HCT116 (cell line): ENCODE measurements at regions not wholly inside any gene's neighbourhood (a gene's known extent, or its start where the extent isn't known, plus 50 kb on each side); places are given as distances from the start of the nearest gene placed in this dataset.

Experiments
- ATAC-seq: fragments of 200-7000 bp; cut with Tn5 transposase; 2 replicates; pipeline ENCODE4 v1.9.1; 2020; ENCODE audit warnings: mild to moderate bottlenecking, moderate library complexity
- BruUV-seq: library from RNA; stranded (reverse); fragments of 400-500 nt; replicated peaks from 2 replicates; lab custom pipeline; 2021; lab: Mats Ljungman, UMichigan
- CTCF ChIA-PET: fragments of 300-600 bp; sonication (Branson Sonifier 250); formaldehyde crosslinking; loops from one replicate; lab custom pipeline; 2021; ENCODE audit warnings: antibody characterized with exemption; lab: Charles Lee
- POLR2A ChIA-PET: fragments of 300-600, 350-600 bp; sonication (Branson Sonifier 250); formaldehyde crosslinking; loops from one replicate; lab custom pipeline; 2021; ENCODE audit warnings: antibody characterized with exemption; lab: Charles Lee
- RAD21 ChIA-PET, 2 experiments: fragments of 300-600 bp; sonication (Branson Sonifier 250); formaldehyde crosslinking; loops; one replicate each; lab custom pipeline; 2023; ENCODE audit warnings: low total read pairs in 2 of 2; ENCODE audit not compliant: uncharacterized antibody in 2 of 2, unreplicated experiment in 2 of 2, low non-redundant PET in 1 of 2; lab: Charles Lee
- DNase-seq: peaks from one replicate; pipeline ENCODE4 v3.0.0-alpha.2; 2010; ENCODE audit warnings: low read depth, low spot score
- H2AFZ ChIP-seq: fragments of 200-600 bp; shearing (Covaris generic), sonication (generic); 2 replicates; pipeline ENCODE4 v1.6.1; 2017; ENCODE audit warnings: low read depth, mixed run types, mixed read lengths, antibody characterized with exemption, low read length; ENCODE audit not compliant: poor library complexity, severe bottlenecking
- H3K27ac ChIP-seq: 2 replicates; pipeline ENCODE4 v1.5.1; 2012; ENCODE audit warnings: low read depth, low read length
- H3K27me3 ChIP-seq: fragments of 200-600 bp; sonication (generic); 2 replicates; pipeline ENCODE4 v1.6.1; 2016; ENCODE audit warnings: mixed run types, low read length, mixed read lengths; ENCODE audit not compliant: insufficient read depth
- H3K36me3 ChIP-seq, 2 experiments: fragments of 200-500 bp in 1 of 2; fragments of 200-600 bp in 1 of 2; sonication (Bioruptor generic) in 1 of 2; sonication (generic) in 1 of 2; 2 replicates each; pipeline versions ENCODE4 v1.5.1 to v1.6.1; 2014 to 2016; ENCODE audit warnings: low read length in 2 of 2, inconsistent platforms in 1 of 2, mixed read lengths in 1 of 2, mixed run types in 1 of 2; ENCODE audit not compliant: insufficient read depth in 2 of 2, control insufficient read depth in 1 of 2
- H3K4me1 ChIP-seq, 2 experiments: fragments of 200-600 bp in 1 of 2; sonication (generic) in 1 of 2; 2 replicates each; pipeline versions ENCODE4 v1.5.1 to v1.6.1; 2012 to 2017; ENCODE audit warnings: low read length in 2 of 2, inconsistent platforms in 1 of 2, mild to moderate bottlenecking in 1 of 2, mixed read lengths in 1 of 2, mixed run types in 1 of 2, moderate library complexity in 1 of 2; ENCODE audit not compliant: insufficient read depth in 2 of 2, control insufficient read depth in 1 of 2
- H3K4me2 ChIP-seq: fragments of 200-600 bp; sonication (generic); 2 replicates; pipeline ENCODE4 v1.6.1; 2017; ENCODE audit warnings: mixed run types, low read length, mixed read lengths
- H3K4me3 ChIP-seq, 2 experiments: fragments of 200-600 bp in 1 of 2; sonication (generic) in 1 of 2; replicated peaks in 1 of 2; 2 replicates each; pipeline ENCODE4 v1.5.1; 2011 to 2016; ENCODE audit warnings: low read length in 2 of 2, control low read depth in 1 of 2, low read depth in 1 of 2, mild to moderate bottlenecking in 1 of 2, mixed read lengths in 1 of 2, mixed run types in 1 of 2
- H3K79me2 ChIP-seq: fragments of 200-600 bp; sonication (generic); 2 replicates; pipeline ENCODE4 v1.6.1; 2017; ENCODE audit warnings: mild to moderate bottlenecking, mixed run types, low read length, moderate library complexity, mixed read lengths; ENCODE audit not compliant: insufficient read depth
- H3K9ac ChIP-seq: fragments of 200-600 bp; sonication (generic); 2 replicates; pipeline ENCODE4 v1.6.1; 2016; ENCODE audit warnings: low read length, mixed read lengths
- H3K9me2 ChIP-seq: fragments of 200-600 bp; sonication (generic), shearing (Covaris generic); 2 replicates; pipeline ENCODE4 v1.6.1; 2017; ENCODE audit warnings: mixed run types, mild to moderate bottlenecking, moderate library complexity; ENCODE audit not compliant: insufficient read depth
- H3K9me3 ChIP-seq, 2 experiments: fragments of 200-500 bp in 1 of 2; fragments of 200-600 bp in 1 of 2; sonication (Bioruptor generic) in 1 of 2; sonication (generic) in 1 of 2; 2 replicates each; pipeline ENCODE4 v1.6.1; 2014 to 2017; ENCODE audit warnings: low read length in 2 of 2, mixed read lengths in 2 of 2, inconsistent platforms in 1 of 2, low read depth in 1 of 2, mild to moderate bottlenecking in 1 of 2, mixed run types in 1 of 2, moderate library complexity in 1 of 2; ENCODE audit not compliant: control insufficient read depth in 1 of 2, insufficient read depth in 1 of 2
- H4K20me1 ChIP-seq: fragments of 200-600 bp; sonication (generic), shearing (Covaris generic); 2 replicates; pipeline ENCODE4 v1.6.1; 2017; ENCODE audit warnings: mixed run types, mild to moderate bottlenecking, moderate library complexity; ENCODE audit not compliant: insufficient read depth
- ATF3 ChIP-seq: IDR thresholded peaks from 2 replicates; pipeline ENCODE4 v1.6.1; 2012
- CBX3 ChIP-seq: IDR thresholded peaks from 2 replicates; pipeline ENCODE4 v1.6.1; 2012; ENCODE audit warnings: low read depth
- CTCF ChIP-seq, 3 experiments: fragments of 200-600 bp in 1 of 3; sonication (generic) in 1 of 3; IDR thresholded peaks in 2 of 3; conservative IDR thresholded peaks in 1 of 3; 2 replicates each; pipeline ENCODE4 v1.5.1; 2012 to 2017; ENCODE audit warnings: low read depth in 2 of 3, low read length in 2 of 3, antibody characterized with exemption in 1 of 3, borderline replicate concordance in 1 of 3, control low read depth in 1 of 3, mild to moderate bottlenecking in 1 of 3, mixed read lengths in 1 of 3, mixed run types in 1 of 3, moderate library complexity in 1 of 3; ENCODE audit not compliant: insufficient read depth in 1 of 3
- EGR1 ChIP-seq: IDR thresholded peaks from 2 replicates; pipeline ENCODE4 v1.6.1; 2012; ENCODE audit warnings: low read depth
- ELF1 ChIP-seq: IDR thresholded peaks from 2 replicates; pipeline ENCODE4 v1.6.1; 2012; ENCODE audit warnings: low read depth, borderline replicate concordance
- EZH2 ChIP-seq: fragments of 200-600 bp; sonication (generic); IDR thresholded peaks from 2 replicates; pipeline ENCODE4 v1.6.1; 2017; ENCODE audit warnings: antibody characterized with exemption, mixed run types
- FOSL1 ChIP-seq: IDR thresholded peaks from 2 replicates; pipeline ENCODE4 v1.6.1; 2012; ENCODE audit warnings: low read depth
- POLR2A ChIP-seq: IDR thresholded peaks from 2 replicates; pipeline ENCODE4 v1.7.0; 2011; ENCODE audit warnings: borderline replicate concordance; ENCODE audit not compliant: insufficient read depth, insufficient read length; ENCODE audit errors: extremely low read depth
- POLR2AphosphoS5 ChIP-seq: IDR thresholded peaks from 2 replicates; pipeline ENCODE4 v1.6.1; 2011; ENCODE audit warnings: mild to moderate bottlenecking, low read depth, low read length, moderate library complexity
- SIN3A ChIP-seq: IDR thresholded peaks from 2 replicates; pipeline ENCODE4 v1.6.1; 2012; ENCODE audit warnings: low read depth
- SP1 ChIP-seq: IDR thresholded peaks from 2 replicates; pipeline ENCODE4 v1.6.1; 2012; ENCODE audit warnings: low read depth
- SRF ChIP-seq: IDR thresholded peaks from 2 replicates; pipeline ENCODE4 v1.6.1; 2012; ENCODE audit warnings: low read depth
- TCF7L2 ChIP-seq: IDR thresholded peaks from 2 replicates; pipeline ENCODE4 v1.7.0; 2011; ENCODE audit warnings: borderline replicate concordance, inconsistent platforms; ENCODE audit not compliant: insufficient read depth, insufficient read length; ENCODE audit errors: extremely low read depth
- ZBTB33 ChIP-seq: IDR thresholded peaks from 2 replicates; pipeline ENCODE4 v1.6.1; 2011; ENCODE audit warnings: mild to moderate bottlenecking, low read length, moderate library complexity; ENCODE audit not compliant: insufficient replicate concordance; ENCODE audit errors: extremely low read depth
- ZFX ChIP-seq: fragments of 450-650 bp; IDR thresholded peaks from 2 replicates; pipeline ENCODE4 v1.6.1; 2017
- intact Hi-C: fragments of 100-400 bp; cut with micrococcal nuclease; formaldehyde crosslinking; loops from 2 replicates; pipeline ENCODE4 v1.10.0; 2022
- TF ChIP-seq, protein P1 (sequence below): IDR thresholded peaks from 2 replicates; pipeline ENCODE4 v1.6.1; 2012

DNA sequence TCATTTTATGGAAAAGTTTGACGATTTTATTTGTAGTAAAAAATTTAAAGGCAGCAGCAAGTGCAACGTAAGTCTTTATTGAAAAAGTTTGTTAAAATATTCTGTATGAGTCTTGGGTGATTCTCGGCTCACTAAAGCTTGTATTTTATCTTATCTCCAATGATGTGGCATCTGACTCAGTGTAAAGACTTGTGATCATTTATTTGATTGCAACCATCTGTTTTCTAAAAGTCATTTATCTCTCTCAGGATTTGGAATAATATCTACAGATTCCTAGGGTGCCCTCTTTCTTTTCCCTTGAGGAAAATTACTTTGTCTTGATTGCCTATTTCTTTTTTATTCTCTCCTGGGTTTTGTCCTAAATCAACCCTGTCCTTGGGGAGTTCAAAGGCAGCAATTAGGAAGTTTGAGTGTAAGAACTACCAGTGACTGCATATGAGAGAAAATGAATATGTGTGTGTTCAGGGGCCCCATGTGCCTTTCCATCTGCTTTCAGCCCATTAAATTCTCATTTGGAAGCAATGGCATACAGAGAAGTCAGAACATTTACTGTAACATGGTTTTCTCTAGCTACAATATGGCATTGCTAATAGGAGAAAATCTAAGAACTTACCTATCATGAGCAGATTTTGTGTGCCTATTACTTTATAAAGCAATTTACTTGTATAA is 575.0 kb upstream of the CHRM3 start (continued):
- TF ChIP-seq ZBTB33: no peak
- TF ChIP-seq SIN3A: no peak
- no peak for TF ChIP-seq EZH2
- no peak for TF ChIP-seq SRF
- TF ChIP-seq EGR1: no peak
- no peak for TF ChIP-seq POLR2AphosphoS5
- TF ChIP-seq ATF3: no peak
- no peak for TF ChIP-seq CBX3
- TF ChIP-seq POLR2A: no peak
- no peak for TF ChIP-seq ELF1
- TF ChIP-seq, all 23 proteins: peak for 0

GRCh38 chr1:238790882-238791281 is 595.5 kb upstream of the CHRM3 start:
- ATAC-seq: no peak
- no peaks in the 10 kb centered on the region for H4K20me1 ChIP-seq
- no peaks in the 10 kb centered on the region for H3K9me2 ChIP-seq
- no TSS peak for BruUV-seq
- no peak overlapping the region for H2AFZ ChIP-seq
- intact Hi-C loops: no loop called here
- no peak overlapping the region for H3K4me2 ChIP-seq
- no peak for DNase-seq
- no peak overlapping the region for H3K27ac ChIP-seq
- no peaks in the 10 kb centered on the region for H3K36me3 ChIP-seq
- H3K9me3 ChIP-seq: peaks cover 5 to 18% of the 10 kb centered on the region in 2 experiments; a peak in 2 of 4 replicates
- no peaks in the 10 kb centered on the region for H3K79me2 ChIP-seq
- POLR2A ChIA-PET: no interaction called here
- CTCF ChIA-PET: no interaction called here
- TF ChIP-seq POLR2A: no peak
- no peak for TF ChIP-seq POLR2AphosphoS5
- TF ChIP-seq CBX3: no peak
- no peak for TF ChIP-seq FOSL1
- TF ChIP-seq ZBTB33: no peak
- no peak for TF ChIP-seq TCF7L2
- TF ChIP-seq SP1: no peak
- no peak for TF ChIP-seq ATF3
- TF ChIP-seq ZFX: no peak
- TF ChIP-seq CTCF (IDR thresholded peaks at IDR 0.05 in 2 of 3, conservative IDR thresholded peaks at IDR 0.05 in 1 of 3; ENCODE audit: borderline replicate concordance in 1 of 3, insufficient read depth in 1 of 3, low read depth in 2 of 3, low read length in 2 of 3): no peak
- TF ChIP-seq, protein P1, sequence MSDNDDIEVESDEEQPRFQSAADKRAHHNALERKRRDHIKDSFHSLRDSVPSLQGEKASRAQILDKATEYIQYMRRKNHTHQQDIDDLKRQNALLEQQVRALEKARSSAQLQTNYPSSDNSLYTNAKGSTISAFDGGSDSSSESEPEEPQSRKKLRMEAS: no peak
- no peak for TF ChIP-seq EGR1
- RAD21 ChIA-PET: no interaction called here
- no peaks in the 10 kb centered on the region for H3K4me1 ChIP-seq
- no peaks in the 10 kb centered on the region for H3K27me3 ChIP-seq
- no peak overlapping the region for H3K4me3 ChIP-seq
- no peak overlapping the region for H3K9ac ChIP-seq
